GM21447 (cell line): ENCODE measurements at regions not wholly inside any gene's neighbourhood (a gene's known extent, or its start where the extent isn't known, plus 50 kb on each side); places are given as distances from the start of the nearest gene placed in this dataset.

Experiments
- ATAC-seq: cut with Tn5 transposase; IDR thresholded peaks from one replicate; pipeline ENCODE4 v1.9.1; 2021; ENCODE audit not compliant: unreplicated experiment

DNA sequence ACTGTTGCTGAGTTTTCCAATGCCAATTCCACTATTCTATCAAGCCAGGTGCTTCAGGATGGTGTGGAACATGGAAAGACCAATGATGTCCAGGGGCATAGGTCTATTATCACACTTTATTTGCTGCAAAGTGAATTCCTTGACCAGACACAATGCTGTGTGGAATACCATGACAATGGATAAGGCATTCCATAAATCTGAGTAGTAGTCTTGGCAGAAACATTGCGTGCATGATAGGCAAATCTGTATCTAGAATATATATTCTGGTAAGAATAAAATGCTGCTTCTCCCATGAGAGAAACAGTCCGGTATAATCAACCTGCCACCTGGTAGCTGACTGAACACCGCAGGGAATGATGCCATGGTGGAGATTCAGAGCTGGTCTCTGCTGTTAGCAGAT, 70.0 kb upstream of the ALDH1A3 start:
- no peak for ATAC-seq

DNA sequence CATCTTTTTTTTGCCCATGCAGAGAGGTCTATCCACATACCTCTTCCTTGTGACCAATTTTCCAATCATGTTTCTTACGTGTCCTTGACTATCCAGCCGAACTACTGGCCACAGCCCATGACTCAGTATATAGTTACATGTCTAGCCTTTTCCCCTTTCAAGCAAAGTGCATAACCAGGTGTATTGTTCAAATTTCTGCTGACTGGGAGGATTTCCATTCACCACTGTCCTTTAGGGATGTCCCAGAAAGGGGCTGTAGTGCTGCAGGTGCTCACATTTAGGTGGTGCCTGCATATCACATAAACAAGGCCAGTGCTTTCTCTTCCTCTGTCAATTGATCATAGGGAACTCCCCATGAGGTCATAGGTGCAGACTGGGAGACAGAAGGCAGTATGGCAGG, 69.4 kb upstream of the ALDH1A3 start:
- ATAC-seq: no peak

DNA sequence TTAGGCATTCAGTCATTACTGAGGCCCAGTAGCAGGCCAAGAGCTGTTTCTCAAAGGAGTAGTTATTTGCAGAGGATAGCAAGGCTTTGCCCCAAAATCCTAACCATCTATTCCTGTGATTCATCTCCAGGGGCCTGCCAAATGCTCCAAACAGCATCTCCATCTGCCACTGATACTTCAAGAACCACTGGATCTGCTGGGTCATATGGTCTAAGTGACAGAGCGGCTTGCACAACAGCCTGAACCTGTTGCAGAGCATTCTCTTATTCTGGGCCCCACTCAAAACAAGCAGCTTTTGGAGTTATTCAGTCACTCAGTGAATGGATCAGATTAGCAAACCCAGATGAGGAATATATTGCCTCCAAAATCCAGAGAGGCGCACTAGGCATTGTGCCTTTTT, 68.8 kb upstream of the ALDH1A3 start:
- ATAC-seq: no peak

DNA sequence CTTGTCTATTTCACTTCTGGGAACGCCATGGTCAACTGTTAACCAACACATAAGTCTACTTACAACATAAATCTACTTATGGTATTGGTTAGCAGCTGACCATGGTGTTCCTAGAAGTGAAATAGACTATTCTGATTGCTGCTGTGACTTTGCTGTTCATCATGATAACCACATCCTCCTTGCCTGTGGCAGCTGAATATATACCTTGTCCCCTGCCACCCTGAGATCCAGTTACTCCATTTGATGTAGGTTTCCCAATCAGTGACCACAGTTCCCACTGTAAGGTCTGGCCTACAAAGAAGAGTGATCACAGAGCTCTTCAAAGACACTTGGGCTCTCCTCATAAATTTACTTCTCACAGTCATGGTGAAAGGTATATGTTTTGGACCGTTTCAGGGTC, 66.8 kb upstream of the ALDH1A3 start:
- ATAC-seq: no peak

DNA sequence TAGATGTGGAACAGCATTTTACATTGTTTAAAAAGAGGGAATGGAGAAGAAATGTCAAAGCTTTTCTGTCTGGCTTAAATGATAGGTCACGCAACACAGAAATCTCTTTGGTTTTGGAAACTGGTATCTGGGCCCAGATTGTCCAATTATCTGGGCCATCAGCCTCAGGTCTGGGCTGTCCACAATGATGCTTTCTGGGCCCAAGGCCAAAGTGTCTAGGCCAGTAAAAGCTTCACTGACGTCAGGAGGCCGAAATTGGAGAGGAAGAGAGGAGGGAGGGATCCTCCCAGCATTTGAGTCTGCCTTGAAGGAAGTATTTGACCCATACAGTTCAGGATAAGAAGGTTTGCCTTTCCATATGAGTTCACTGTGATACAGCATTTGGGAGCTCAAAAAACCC, 60.7 kb upstream of the ALDH1A3 start:
- no peak for ATAC-seq

DNA sequence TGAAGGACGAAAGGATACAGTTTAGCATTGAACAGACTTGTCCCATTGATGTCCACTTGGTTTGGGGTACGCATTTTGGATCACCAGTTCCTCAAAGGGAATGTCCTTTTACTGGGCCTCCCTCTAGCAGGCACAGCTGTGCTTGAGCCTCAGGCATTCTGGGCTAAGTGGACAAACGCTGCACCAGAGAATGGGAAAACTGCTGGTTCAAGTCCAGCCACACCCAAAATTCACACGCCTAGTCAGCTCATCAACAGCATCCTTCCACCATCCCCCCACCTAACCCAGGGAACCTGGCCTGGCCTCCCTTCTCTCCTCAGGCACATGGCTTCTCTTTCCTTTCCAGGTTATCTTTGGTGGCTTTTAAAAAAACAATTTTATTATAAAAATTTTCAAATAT, 59.1 kb upstream of the ALDH1A3 start:
- ATAC-seq: no peak

DNA sequence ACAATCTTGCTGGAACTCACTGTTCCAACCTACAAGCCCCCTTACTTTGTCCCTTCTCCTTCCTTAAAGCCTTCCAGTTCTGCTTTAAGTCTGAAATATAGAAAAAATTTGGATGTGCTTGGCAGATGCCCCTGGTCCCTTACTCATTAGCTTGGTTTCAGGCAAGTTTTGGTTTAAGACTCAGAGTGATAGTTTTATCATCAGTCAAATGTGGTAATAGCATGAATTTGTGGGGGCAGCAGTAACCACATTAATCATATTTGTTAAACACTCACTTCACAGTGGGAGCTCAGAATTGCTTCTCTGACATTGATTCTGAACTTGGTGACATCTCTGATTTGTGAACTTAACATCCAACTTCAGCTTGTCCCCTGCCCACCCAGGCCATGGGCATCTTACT, 58.3 kb upstream of the ALDH1A3 start:
- ATAC-seq: no peak

DNA sequence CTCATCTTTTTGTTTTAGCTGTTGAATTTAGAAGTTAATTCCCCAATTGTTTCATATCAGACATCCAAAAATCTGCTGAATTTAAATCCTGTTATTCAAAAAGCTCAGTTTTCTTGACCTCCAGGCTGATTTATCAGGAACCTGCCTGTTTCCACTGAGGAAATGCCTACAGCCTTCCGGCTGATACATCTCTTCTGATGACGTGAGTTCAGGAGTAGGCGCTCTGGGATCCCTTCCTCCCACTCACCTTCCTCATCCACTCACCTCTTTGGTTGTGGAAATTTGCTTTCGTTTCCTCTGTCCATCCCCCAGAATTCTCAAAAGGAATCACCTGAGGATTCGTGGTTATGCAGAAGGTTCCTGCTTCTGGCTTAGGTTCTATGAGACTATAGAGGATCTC, 55.4 kb upstream of the ALDH1A3 start:
- ATAC-seq: no peak

DNA sequence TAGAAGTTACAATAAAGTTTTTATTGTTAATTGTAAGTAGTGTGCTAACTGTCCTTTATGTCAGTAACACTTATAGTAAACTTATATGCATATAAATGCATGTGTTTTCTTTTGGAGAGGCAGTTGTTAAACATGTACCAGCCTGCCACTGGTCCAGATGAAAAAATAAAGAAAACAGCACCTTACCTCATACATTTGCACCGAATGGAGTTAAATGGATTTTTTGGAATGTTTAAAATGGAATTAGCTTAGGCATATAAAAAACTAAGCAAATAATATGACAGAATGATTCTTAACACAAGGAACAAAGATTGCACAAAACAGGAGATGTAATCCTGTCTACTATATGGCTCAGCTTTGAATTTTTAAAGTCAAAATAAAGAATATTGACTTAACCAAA, 50.2 kb upstream of the ALDH1A3 start:
- no peak for ATAC-seq
